ENCODE measurements at regions not wholly inside any gene's neighbourhood (a gene's known extent, or its start where the extent isn't known, plus 50 kb on each side); places are given as distances from the start of the nearest gene placed in this dataset.

DNA sequence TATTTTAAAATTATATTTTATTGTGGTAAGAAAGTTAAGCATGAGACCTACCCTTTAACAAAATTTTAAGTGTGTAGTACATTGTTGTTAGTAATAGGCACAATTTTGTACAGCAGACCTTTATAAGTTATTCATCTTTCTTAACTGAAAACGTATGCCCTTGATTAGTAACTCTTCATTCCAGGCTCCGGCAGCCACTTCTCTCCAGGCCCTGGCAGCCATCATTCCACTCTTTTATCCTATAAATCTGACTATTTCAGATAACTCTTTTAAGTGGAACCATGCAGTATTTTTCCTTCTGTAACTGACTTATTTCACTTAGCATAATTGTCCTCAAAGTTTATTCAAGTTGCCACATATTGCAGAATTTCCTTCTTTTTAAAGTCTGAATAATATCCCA lies 348.2 kb downstream of the CDH11 start:
- TF ChIP-seq, protein P1, sequence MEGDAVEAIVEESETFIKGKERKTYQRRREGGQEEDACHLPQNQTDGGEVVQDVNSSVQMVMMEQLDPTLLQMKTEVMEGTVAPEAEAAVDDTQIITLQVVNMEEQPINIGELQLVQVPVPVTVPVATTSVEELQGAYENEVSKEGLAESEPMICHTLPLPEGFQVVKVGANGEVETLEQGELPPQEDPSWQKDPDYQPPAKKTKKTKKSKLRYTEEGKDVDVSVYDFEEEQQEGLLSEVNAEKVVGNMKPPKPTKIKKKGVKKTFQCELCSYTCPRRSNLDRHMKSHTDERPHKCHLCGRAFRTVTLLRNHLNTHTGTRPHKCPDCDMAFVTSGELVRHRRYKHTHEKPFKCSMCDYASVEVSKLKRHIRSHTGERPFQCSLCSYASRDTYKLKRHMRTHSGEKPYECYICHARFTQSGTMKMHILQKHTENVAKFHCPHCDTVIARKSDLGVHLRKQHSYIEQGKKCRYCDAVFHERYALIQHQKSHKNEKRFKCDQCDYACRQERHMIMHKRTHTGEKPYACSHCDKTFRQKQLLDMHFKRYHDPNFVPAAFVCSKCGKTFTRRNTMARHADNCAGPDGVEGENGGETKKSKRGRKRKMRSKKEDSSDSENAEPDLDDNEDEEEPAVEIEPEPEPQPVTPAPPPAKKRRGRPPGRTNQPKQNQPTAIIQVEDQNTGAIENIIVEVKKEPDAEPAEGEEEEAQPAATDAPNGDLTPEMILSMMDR (IDR thresholded peaks at IDR 0.05; ENCODE audit: low read depth, low read length): no peak
- TF ChIP-seq POLR2A (IDR thresholded peaks at IDR 0.05; ENCODE audit: extremely low read depth, insufficient read length): no peak
- TF ChIP-seq, protein P2, sequence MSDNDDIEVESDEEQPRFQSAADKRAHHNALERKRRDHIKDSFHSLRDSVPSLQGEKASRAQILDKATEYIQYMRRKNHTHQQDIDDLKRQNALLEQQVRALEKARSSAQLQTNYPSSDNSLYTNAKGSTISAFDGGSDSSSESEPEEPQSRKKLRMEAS (IDR thresholded peaks at IDR 0.05; ENCODE audit: low read depth, low read length): no peak
- TF ChIP-seq MYC (IDR thresholded peaks at IDR 0.05; ENCODE audit: low read depth, low read length): no peak
